NB4 (cell line): ENCODE measurements at regions not wholly inside any gene's neighbourhood (a gene's known extent, or its start where the extent isn't known, plus 50 kb on each side); places are given as distances from the start of the nearest gene placed in this dataset.

ENCODE experiments used
- POLR2A ChIP-seq: IDR thresholded peaks from 2 replicates; pipeline ENCODE4 v1.6.1; 2011; ENCODE audit warnings: mild to moderate bottlenecking; ENCODE audit not compliant: insufficient read length; ENCODE audit errors: extremely low read depth
- TF ChIP-seq, protein P1 (sequence below): IDR thresholded peaks from one replicate; pipeline ENCODE4 v1.5.1; 2012; ENCODE audit warnings: low read depth, low read length
- TF ChIP-seq, protein P2 (sequence below): IDR thresholded peaks from 2 replicates; pipeline ENCODE4 v1.6.1; 2011; ENCODE audit warnings: low read depth, low read length

DNA sequence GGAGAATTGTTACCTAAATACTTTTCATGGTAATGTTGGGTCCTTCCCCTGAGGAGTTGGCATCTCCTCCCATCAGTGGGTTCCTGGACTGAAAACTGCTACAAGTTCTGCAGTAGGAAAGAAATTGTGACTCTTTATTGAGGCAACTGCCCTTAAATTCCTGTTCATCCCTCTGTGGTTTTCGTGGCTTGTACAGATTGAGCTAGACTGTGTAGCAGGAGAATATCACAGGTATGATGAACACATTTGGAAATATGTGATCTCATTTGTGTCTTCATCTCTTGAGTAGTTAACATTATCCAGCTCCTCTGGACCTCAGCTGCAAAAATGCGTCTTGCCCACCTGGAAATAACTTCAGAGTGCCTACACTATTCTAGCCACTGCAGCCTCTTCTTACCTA, 390.6 kb downstream of the PTPRC start:
- TF ChIP-seq, protein P1, sequence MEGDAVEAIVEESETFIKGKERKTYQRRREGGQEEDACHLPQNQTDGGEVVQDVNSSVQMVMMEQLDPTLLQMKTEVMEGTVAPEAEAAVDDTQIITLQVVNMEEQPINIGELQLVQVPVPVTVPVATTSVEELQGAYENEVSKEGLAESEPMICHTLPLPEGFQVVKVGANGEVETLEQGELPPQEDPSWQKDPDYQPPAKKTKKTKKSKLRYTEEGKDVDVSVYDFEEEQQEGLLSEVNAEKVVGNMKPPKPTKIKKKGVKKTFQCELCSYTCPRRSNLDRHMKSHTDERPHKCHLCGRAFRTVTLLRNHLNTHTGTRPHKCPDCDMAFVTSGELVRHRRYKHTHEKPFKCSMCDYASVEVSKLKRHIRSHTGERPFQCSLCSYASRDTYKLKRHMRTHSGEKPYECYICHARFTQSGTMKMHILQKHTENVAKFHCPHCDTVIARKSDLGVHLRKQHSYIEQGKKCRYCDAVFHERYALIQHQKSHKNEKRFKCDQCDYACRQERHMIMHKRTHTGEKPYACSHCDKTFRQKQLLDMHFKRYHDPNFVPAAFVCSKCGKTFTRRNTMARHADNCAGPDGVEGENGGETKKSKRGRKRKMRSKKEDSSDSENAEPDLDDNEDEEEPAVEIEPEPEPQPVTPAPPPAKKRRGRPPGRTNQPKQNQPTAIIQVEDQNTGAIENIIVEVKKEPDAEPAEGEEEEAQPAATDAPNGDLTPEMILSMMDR: no peak
- no peak for TF ChIP-seq POLR2A
- TF ChIP-seq, protein P2, sequence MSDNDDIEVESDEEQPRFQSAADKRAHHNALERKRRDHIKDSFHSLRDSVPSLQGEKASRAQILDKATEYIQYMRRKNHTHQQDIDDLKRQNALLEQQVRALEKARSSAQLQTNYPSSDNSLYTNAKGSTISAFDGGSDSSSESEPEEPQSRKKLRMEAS: no peak
